Upper lobe of right lung (tissue), 1 donor: ENCODE measurements at regions not wholly inside any gene's neighbourhood (a gene's known extent, or its start where the extent isn't known, plus 50 kb on each side); places are given as distances from the start of the nearest gene placed in this dataset.
"Not testable (repeated sequence)": the region's sequence is repeated elsewhere in the genome, so short reads cannot be mapped to it uniquely, and the experiment has no call there.

Experiments
- ATAC-seq: fragments of 200-7000 bp; cut with Tn5 transposase; one replicate; pipeline ENCODE4 v1.9.1; 2020; ENCODE audit warnings: mild to moderate bottlenecking, moderate library complexity
- DNase-seq: peaks from one replicate; pipeline ENCODE4 v3.0.0-alpha.2; 2020
- H3K27ac ChIP-seq: fragments of 200-600 bp; one replicate; pipeline ENCODE4 v1.8.0; 2022
- H3K27me3 ChIP-seq: fragments of 200-600 bp; one replicate; pipeline ENCODE4 v1.8.0; 2022; ENCODE audit warnings: mild to moderate bottlenecking
- H3K36me3 ChIP-seq: fragments of 200-600 bp; one replicate; pipeline ENCODE4 v1.8.0; 2022
- H3K4me1 ChIP-seq: fragments of 200-600 bp; one replicate; pipeline ENCODE4 v1.8.0; 2022
- H3K4me3 ChIP-seq: fragments of 200-600 bp; one replicate; pipeline ENCODE4 v1.8.0; 2022; ENCODE audit warnings: mild to moderate bottlenecking
- H3K9me3 ChIP-seq: fragments of 200-600 bp; one replicate; pipeline ENCODE4 v1.8.0; 2022
- intact Hi-C: fragments of 100-400 bp; cut with DNase I; formaldehyde crosslinking; loops from one replicate; pipeline ENCODE4 v1.11.0; 2022
- TF ChIP-seq, protein P1 (sequence below): fragments of 200-600 bp; IDR thresholded peaks from one replicate; pipeline ENCODE4 v1.8.0; 2022; ENCODE audit warnings: antibody characterized with exemption
- donor health status: DM: no; HTN: yes; CAD: no; lungs with severe emphysema.

DNA sequence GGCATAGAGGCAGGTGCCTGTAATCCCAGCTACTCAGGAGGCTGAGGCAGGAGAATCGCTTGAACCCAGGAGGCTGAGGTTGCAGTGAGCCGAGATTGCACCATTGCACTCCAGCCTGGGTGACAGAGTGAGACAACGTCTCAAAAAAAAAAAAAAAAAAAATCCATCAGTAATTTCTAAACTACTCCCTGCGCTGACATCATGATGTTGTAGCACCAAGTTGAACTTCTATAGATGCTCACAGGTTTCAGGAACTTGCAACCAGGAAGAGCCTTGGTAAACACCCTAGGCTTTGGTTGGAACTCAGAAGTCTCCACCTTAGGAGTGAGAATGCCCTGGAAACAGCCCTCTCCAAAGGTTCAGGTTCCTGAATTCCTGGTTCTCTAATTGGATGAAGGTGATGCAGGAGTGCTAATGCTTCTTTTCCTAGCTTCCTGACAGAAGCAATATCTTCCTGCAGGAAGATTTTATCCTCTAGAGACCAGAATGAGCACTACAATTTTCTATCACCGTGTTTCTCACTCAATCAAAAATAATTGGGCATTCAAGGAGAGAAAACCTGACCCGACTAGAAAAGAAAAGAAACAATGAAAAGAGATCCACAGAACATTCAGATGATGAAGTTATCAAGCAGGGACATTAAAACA is 469.6 kb downstream of the GADD45G start:
- intact Hi-C loops, result loop anchor here (10.0 kb wide), 1 partner anchor 60 kb away; no protein-coding TSS in a partner anchor
- Histone ChIP-seq H3K9me3 (no peaks in the 10 kb centered on the region), H3K27me3 (no peaks in the 10 kb centered on the region), H3K36me3 (no peaks in the 10 kb centered on the region), H3K4me3 (no peak overlapping the region), H3K27ac (no peak overlapping the region), H3K4me1 (no peaks in the 10 kb centered on the region)
- TF ChIP-seq, protein P1, sequence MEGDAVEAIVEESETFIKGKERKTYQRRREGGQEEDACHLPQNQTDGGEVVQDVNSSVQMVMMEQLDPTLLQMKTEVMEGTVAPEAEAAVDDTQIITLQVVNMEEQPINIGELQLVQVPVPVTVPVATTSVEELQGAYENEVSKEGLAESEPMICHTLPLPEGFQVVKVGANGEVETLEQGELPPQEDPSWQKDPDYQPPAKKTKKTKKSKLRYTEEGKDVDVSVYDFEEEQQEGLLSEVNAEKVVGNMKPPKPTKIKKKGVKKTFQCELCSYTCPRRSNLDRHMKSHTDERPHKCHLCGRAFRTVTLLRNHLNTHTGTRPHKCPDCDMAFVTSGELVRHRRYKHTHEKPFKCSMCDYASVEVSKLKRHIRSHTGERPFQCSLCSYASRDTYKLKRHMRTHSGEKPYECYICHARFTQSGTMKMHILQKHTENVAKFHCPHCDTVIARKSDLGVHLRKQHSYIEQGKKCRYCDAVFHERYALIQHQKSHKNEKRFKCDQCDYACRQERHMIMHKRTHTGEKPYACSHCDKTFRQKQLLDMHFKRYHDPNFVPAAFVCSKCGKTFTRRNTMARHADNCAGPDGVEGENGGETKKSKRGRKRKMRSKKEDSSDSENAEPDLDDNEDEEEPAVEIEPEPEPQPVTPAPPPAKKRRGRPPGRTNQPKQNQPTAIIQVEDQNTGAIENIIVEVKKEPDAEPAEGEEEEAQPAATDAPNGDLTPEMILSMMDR, result no peak
- ATAC-seq (no peak), DNase-seq (no peak)

DNA sequence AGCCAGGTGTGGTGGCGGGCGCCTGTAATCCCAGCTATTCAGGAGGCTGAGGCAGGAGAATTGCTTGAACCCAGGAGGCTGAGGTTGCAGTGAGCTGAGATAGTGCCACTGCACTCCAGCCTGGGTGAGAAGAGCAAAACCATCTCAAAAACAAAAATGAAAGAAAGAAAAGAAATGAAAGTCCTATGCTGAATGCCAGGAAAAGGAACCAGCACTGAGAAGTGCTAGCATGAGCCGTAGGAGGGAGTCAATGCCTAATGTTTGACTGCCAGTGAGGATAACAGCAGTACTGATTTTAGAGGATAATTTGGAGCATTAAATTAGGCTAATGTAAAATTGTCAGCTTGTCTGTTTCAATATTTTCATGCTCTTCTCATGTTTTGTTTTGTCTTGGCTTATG is 472.8 kb downstream of the GADD45G start:
- not testable (repeated sequence) for H3K27me3 ChIP-seq, H3K4me1 ChIP-seq, H3K9me3 ChIP-seq, DNase-seq, H3K4me3 ChIP-seq, H3K27ac ChIP-seq, H3K36me3 ChIP-seq
- ATAC-seq, result peak; percentile 41
- intact Hi-C loops, result loop anchor here (10.0 kb wide), 1 partner anchor 63 kb away; no protein-coding TSS in a partner anchor

DNA sequence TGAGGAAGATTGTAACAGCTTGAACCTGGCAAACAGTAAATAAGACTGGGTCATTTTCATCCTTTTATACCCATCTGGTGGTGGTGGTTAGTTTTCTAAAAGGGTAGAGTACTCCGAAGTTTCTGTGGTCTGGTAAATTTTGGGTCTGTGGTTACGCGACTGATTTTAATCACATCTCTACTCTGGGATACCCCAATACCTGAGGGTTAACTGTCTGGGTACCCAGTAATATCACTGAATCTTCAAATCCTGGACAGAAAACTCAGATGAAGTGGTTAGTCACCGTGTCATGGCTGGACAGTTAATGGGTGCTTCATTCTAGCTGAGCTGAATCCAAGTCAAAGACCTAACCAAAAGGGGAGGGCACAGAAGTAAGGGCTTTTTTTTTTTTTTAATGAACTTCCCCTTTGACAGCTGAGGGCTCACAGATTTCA is 474.2 kb downstream of the GADD45G start:
- Histone ChIP-seq H3K4me3 (no peak overlapping the region), H3K4me1 (no peaks in the 10 kb centered on the region), H3K27ac (no peak overlapping the region), H3K27me3 (no peaks in the 10 kb centered on the region), H3K9me3 (no peaks in the 10 kb centered on the region), H3K36me3 (no peaks in the 10 kb centered on the region)
- DNase-seq (no peak), ATAC-seq (no peak)
- TF ChIP-seq, protein P1, result no peak
- intact Hi-C loops, result loop anchor here (10.0 kb wide), 1 partner anchor 64 kb away; no protein-coding TSS in a partner anchor

DNA sequence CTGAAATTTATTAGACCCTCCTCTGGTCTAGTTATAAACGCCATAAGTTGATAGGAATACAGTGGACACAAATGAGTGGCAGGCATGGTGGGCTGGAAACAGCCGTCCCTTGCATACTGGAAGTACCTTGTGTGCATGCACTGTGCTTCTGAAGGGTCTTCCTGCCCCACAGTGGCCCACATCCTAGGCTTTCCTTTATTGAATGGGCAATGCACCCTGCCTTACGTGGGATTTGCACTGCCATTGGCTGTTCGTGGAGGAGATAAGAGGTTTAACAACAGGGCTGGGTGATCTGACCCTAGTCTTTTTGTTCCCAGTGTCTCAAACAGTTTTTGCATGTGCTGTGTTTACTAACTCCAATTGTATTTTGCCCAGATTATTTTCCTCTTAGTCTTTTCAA is 480.8 kb downstream of the GADD45G start:
- DNase-seq (no peak), ATAC-seq (no peak)
- H3K9me3 ChIP-seq, result no peaks in the 10 kb centered on the region
- TF ChIP-seq, protein P1, result no peak
- no peak overlapping the region for H3K4me3 ChIP-seq
- peaks cover 7% of the 10 kb centered on the region for H3K4me1 ChIP-seq
- no peak overlapping the region for H3K27ac ChIP-seq
- intact Hi-C loops, result no loop called here
- H3K36me3 ChIP-seq, result no peaks in the 10 kb centered on the region
- no peaks in the 10 kb centered on the region for H3K27me3 ChIP-seq

DNA sequence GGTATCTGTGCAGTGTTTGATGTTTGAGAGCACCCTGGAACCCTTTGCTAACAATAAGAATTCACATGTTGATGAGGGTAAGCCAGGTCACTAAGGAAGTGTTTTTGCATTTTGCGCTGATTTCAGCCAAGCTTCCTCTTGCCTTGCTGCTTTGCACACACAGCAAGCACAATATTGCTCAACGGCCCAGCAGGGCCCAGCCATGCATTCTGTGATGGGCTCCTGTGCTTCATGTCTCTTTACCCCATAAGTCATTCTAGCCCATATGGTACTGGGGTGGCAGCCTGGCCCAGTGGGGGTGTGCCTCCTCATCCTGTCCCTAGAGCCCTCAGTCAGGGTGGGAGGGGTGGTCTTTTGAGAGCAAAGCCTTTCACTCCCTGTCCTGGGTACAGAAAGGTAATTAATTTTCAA is 481.3 kb downstream of the GADD45G start:
- intact Hi-C loops, result no loop called here
- ATAC-seq (peak; percentile 85), DNase-seq (peak; percentile 69)

DNA sequence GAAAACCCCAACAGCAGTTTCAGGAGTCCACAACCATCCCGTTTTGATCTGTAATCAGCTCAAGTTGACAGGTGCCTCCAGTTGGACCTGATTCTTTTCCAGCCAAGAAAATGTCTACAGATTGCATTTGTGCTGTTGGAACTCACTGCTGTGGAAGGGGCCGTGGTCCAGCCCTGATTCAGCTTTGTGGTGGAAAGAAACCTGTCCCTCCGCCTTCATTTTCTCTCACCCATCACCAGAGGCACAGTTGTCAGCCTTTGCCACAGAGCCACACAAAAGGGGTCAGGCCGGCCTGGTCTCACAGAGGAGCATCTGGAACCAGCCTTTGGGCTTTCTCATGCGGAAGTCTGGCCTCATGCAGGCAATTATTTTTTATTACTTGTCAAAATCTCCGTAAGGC is 483.6 kb downstream of the GADD45G start:
- ATAC-seq (no peak), DNase-seq (no peak)
- intact Hi-C loops, result no loop called here
- Histone ChIP-seq H3K27me3 (no peaks in the 10 kb centered on the region), H3K4me1 (peaks cover 7% of the 10 kb centered on the region), H3K36me3 (no peaks in the 10 kb centered on the region), H3K9me3 (no peaks in the 10 kb centered on the region), H3K27ac (no peak overlapping the region), H3K4me3 (no peak overlapping the region)
- TF ChIP-seq, protein P1, result no peak

More for the DNA sequence above, 481.3 kb downstream of the GADD45G start:
- TF ChIP-seq, protein P1, result no peak
- no peaks in the 10 kb centered on the region for H3K9me3 ChIP-seq
- no peak overlapping the region for H3K4me3 ChIP-seq
- no peaks in the 10 kb centered on the region for H3K36me3 ChIP-seq
- H3K27me3 ChIP-seq, result no peaks in the 10 kb centered on the region
- H3K4me1 ChIP-seq, result peaks cover 7% of the 10 kb centered on the region
- no peak overlapping the region for H3K27ac ChIP-seq
